HEK293 (cell line): ENCODE measurements at regions not wholly inside any gene's neighbourhood (a gene's known extent, or its start where the extent isn't known, plus 50 kb on each side); places are given as distances from the start of the nearest gene placed in this dataset.
A peak's percentile ranks its signal among the peaks of the same experiment; 100 is the strongest.

ENCODE experiments used
- OSR2 ChIP-seq: fragments of 450-650 bp; formaldehyde crosslinking; IDR thresholded peaks from 2 replicates; pipeline ENCODE4 v1.5.1; 2016; ENCODE audit warnings: missing biosample characterization, missing genetic modification characterization
- PBX3 ChIP-seq: sonication (generic); formaldehyde crosslinking; IDR thresholded peaks from 2 replicates; pipeline ENCODE4 v1.8.1; 2022; ENCODE audit warnings: mild to moderate bottlenecking, moderate library complexity, missing genetic modification reagents
- SP2 ChIP-seq: fragments of 450-650 bp; formaldehyde crosslinking; IDR thresholded peaks from 2 replicates; pipeline ENCODE4 v1.5.1; 2016; ENCODE audit warnings: missing biosample characterization, missing genetic modification characterization
- TRIM28 ChIP-seq: IDR thresholded peaks from 2 replicates; pipeline ENCODE4 v1.6.1; 2011; ENCODE audit warnings: low read length, control low read depth, borderline replicate concordance
- ZBTB48 ChIP-seq: fragments of 450-650 bp; formaldehyde crosslinking; IDR thresholded peaks from 2 replicates; pipeline ENCODE4 v1.5.1; 2016; ENCODE audit warnings: missing biosample characterization, missing genetic modification characterization
- ZBTB6 ChIP-seq: fragments of 450-650 bp; formaldehyde crosslinking; IDR thresholded peaks from 2 replicates; pipeline ENCODE4 v1.5.1; 2017; ENCODE audit warnings: missing biosample characterization, missing genetic modification characterization
- ZIC2 ChIP-seq: fragments of 450-650 bp; formaldehyde crosslinking; IDR thresholded peaks from 2 replicates; pipeline ENCODE4 v1.5.1; 2016; ENCODE audit warnings: missing biosample characterization, missing genetic modification characterization
- ZNF133 ChIP-seq: fragments of 450-650 bp; formaldehyde crosslinking; IDR thresholded peaks from 2 replicates; pipeline ENCODE4 v1.5.1; 2016; ENCODE audit warnings: missing biosample characterization, missing genetic modification characterization
- ZNF157 ChIP-seq: fragments of 450-650 bp; formaldehyde crosslinking; IDR thresholded peaks from 2 replicates; pipeline ENCODE4 v1.5.1; 2016; ENCODE audit warnings: missing biosample characterization, missing genetic modification characterization
- ZNF16 ChIP-seq: fragments of 450-650 bp; formaldehyde crosslinking; IDR thresholded peaks from 2 replicates; pipeline ENCODE4 v1.5.1; 2016; ENCODE audit warnings: low read depth, missing biosample characterization, missing genetic modification characterization
- ZNF175 ChIP-seq: fragments of 450-650 bp; formaldehyde crosslinking; IDR thresholded peaks from 2 replicates; pipeline ENCODE4 v1.5.1; 2016; ENCODE audit warnings: missing biosample characterization, missing genetic modification characterization
- ZNF184 ChIP-seq: fragments of 450-650 bp; IDR thresholded peaks from 2 replicates; pipeline ENCODE4 v1.5.1; 2018; ENCODE audit warnings: missing biosample characterization, mild to moderate bottlenecking, missing genetic modification characterization
- ZNF211 ChIP-seq: fragments of 450-650 bp; formaldehyde crosslinking; IDR thresholded peaks from 2 replicates; pipeline ENCODE4 v1.5.1; 2016; ENCODE audit warnings: low read depth, missing biosample characterization, missing genetic modification characterization
- ZNF239 ChIP-seq: fragments of 450-650 bp; formaldehyde crosslinking; IDR thresholded peaks from 2 replicates; pipeline ENCODE4 v1.5.1; 2016; ENCODE audit warnings: missing biosample characterization, missing genetic modification characterization
- ZNF24 ChIP-seq: fragments of 450-650 bp; formaldehyde crosslinking; IDR thresholded peaks from 2 replicates; pipeline ENCODE4 v1.5.1; 2016; ENCODE audit warnings: missing biosample characterization, missing genetic modification characterization
- ZNF280D ChIP-seq: fragments of 450-650 bp; formaldehyde crosslinking; IDR thresholded peaks from 2 replicates; pipeline ENCODE4 v1.5.1; 2016; ENCODE audit warnings: missing biosample characterization, missing genetic modification characterization
- ZNF501 ChIP-seq: fragments of 450-650 bp; formaldehyde crosslinking; IDR thresholded peaks from 2 replicates; pipeline ENCODE4 v1.5.1; 2016; ENCODE audit warnings: missing biosample characterization, missing genetic modification characterization
- ZNF521 ChIP-seq: fragments of 450-650 bp; formaldehyde crosslinking; IDR thresholded peaks from 2 replicates; pipeline ENCODE4 v1.5.1; 2017; ENCODE audit warnings: missing biosample characterization, mild to moderate bottlenecking, missing genetic modification characterization
- ZNF596 ChIP-seq: fragments of 450-650 bp; IDR thresholded peaks from 2 replicates; pipeline ENCODE4 v1.5.0; 2018; ENCODE audit warnings: missing biosample characterization, mild to moderate bottlenecking, missing genetic modification characterization, moderate library complexity
- ZNF645 ChIP-seq: fragments of 450-650 bp; formaldehyde crosslinking; IDR thresholded peaks from 2 replicates; pipeline ENCODE4; 2016; ENCODE audit warnings: missing biosample characterization, missing genetic modification characterization
- ZNF843 ChIP-seq: fragments of 450-650 bp; formaldehyde crosslinking; IDR thresholded peaks from 2 replicates; pipeline ENCODE4 v1.5.1; 2016; ENCODE audit warnings: missing biosample characterization, missing genetic modification characterization
- ZSCAN16 ChIP-seq: fragments of 450-650 bp; formaldehyde crosslinking; IDR thresholded peaks from 2 replicates; pipeline ENCODE4 v1.5.1; 2016; ENCODE audit warnings: missing biosample characterization, missing genetic modification characterization
- ZXDB ChIP-seq: fragments of 450-650 bp; formaldehyde crosslinking; IDR thresholded peaks from 2 replicates; pipeline ENCODE4 v1.5.1; 2016; ENCODE audit warnings: missing biosample characterization, missing genetic modification characterization
- TF ChIP-seq, protein P1 (sequence below): fragments of 450-650 bp; formaldehyde crosslinking; IDR thresholded peaks from 2 replicates; pipeline ENCODE4 v1.5.1; 2017; ENCODE audit warnings: missing biosample characterization, missing genetic modification characterization
- TF ChIP-seq, protein P2 (sequence below): fragments of 450-650 bp; formaldehyde crosslinking; IDR thresholded peaks from 2 replicates; pipeline ENCODE4 v1.5.1; 2016; ENCODE audit warnings: missing biosample characterization, missing genetic modification characterization
- TF ChIP-seq, protein P3 (sequence below): fragments of 450-650 bp; formaldehyde crosslinking; IDR thresholded peaks from 2 replicates; pipeline ENCODE4 v1.5.1; 2016; ENCODE audit warnings: missing biosample characterization, missing genetic modification characterization
- TF ChIP-seq, protein P4 (sequence below): fragments of 450-650 bp; IDR thresholded peaks from 2 replicates; pipeline ENCODE4 v1.5.1; 2018; ENCODE audit warnings: missing biosample characterization, mild to moderate bottlenecking, missing genetic modification characterization

- no peak for TF ChIP-seq ZNF521 (tag by site-specific recombination)
- TF ChIP-seq ZNF239 (tag by site-specific recombination) = no peak
- TF ChIP-seq ZNF596 (tag by site-specific recombination) = no peak
- no peak for TF ChIP-seq ZNF211 (tag by site-specific recombination)
- no peak for TF ChIP-seq PBX3 (CRISPR knock-in tag)
- TF ChIP-seq ZNF645 = no peak
- TF ChIP-seq SP2 = peak; percentile 67
- TF ChIP-seq ZNF184 (tag by site-specific recombination) = no peak
- TF ChIP-seq, protein P1, sequence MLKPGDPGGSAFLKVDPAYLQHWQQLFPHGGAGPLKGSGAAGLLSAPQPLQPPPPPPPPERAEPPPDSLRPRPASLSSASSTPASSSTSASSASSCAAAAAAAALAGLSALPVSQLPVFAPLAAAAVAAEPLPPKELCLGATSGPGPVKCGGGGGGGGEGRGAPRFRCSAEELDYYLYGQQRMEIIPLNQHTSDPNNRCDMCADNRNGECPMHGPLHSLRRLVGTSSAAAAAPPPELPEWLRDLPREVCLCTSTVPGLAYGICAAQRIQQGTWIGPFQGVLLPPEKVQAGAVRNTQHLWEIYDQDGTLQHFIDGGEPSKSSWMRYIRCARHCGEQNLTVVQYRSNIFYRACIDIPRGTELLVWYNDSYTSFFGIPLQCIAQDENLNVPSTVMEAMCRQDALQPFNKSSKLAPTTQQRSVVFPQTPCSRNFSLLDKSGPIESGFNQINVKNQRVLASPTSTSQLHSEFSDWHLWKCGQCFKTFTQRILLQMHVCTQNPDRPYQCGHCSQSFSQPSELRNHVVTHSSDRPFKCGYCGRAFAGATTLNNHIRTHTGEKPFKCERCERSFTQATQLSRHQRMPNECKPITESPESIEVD (tag by site-specific recombination) = no peak
- TF ChIP-seq, protein P2, sequence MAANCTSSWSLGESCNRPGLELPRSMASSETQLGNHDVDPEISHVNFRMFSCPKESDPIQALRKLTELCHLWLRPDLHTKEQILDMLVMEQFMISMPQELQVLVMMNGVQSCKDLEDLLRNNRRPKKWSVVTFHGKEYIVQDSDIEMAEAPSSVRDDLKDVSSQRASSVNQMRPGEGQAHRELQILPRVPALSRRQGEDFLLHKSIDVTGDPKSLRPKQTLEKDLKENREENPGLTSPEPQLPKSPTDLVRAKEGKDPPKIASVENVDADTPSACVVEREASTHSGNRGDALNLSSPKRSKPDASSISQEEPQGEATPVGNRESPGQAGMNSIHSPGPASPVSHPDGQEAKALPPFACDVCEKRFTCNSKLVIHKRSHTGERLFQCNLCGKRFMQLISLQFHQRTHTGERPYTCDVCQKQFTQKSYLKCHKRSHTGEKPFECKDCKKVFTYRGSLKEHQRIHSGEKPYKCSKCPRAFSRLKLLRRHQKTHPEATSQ = no peak
- TF ChIP-seq ZXDB (tag by site-specific recombination) = peak; percentile 57
- TF ChIP-seq OSR2 (tag by site-specific recombination) = no peak
- no peak for TF ChIP-seq ZNF280D (tag by site-specific recombination)
- peak; percentile 50; the same call in 1 of the 2 replicates for TF ChIP-seq ZNF501
- TF ChIP-seq ZNF157 = no peak
- TF ChIP-seq ZNF16 (tag by site-specific recombination) = no peak
- TF ChIP-seq ZNF843 (tag by site-specific recombination) = no peak
- TF ChIP-seq ZBTB6 (tag by site-specific recombination) = no peak
- TF ChIP-seq ZNF175 (tag by site-specific recombination) = no peak
- TF ChIP-seq, protein P3, sequence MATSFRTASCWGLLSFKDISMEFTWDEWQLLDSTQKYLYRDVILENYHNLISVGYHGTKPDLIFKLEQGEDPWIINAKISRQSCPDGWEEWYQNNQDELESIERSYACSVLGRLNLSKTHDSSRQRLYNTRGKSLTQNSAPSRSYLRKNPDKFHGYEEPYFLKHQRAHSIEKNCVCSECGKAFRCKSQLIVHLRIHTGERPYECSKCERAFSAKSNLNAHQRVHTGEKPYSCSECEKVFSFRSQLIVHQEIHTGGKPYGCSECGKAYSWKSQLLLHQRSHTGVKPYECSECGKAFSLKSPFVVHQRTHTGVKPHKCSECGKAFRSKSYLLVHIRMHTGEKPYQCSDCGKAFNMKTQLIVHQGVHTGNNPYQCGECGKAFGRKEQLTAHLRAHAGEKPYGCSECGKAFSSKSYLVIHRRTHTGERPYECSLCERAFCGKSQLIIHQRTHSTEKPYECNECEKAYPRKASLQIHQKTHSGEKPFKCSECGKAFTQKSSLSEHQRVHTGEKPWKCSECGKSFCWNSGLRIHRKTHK = no peak
- TF ChIP-seq, protein P4, sequence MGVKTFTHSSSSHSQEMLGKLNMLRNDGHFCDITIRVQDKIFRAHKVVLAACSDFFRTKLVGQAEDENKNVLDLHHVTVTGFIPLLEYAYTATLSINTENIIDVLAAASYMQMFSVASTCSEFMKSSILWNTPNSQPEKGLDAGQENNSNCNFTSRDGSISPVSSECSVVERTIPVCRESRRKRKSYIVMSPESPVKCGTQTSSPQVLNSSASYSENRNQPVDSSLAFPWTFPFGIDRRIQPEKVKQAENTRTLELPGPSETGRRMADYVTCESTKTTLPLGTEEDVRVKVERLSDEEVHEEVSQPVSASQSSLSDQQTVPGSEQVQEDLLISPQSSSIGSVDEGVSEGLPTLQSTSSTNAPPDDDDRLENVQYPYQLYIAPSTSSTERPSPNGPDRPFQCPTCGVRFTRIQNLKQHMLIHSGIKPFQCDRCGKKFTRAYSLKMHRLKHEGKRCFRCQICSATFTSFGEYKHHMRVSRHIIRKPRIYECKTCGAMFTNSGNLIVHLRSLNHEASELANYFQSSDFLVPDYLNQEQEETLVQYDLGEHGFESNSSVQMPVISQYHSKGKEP = no peak
- no peak for TF ChIP-seq ZNF24 (tag by site-specific recombination)
- TF ChIP-seq ZBTB48 (tag by site-specific recombination) = peak; percentile 86
- TF ChIP-seq ZNF133 (tag by site-specific recombination) = no peak
- no peak for TF ChIP-seq ZSCAN16
- TF ChIP-seq ZIC2 (tag by site-specific recombination) = peak; percentile 34; the same call in 1 of the 2 replicates
- TF ChIP-seq TRIM28 = no peak
These were observed 67.7 kb upstream of the L3MBTL4 start (continued) for GRCh38 chr18:6482198-6482977.
